ENCODE measurements at regions not wholly inside any gene's neighbourhood (a gene's known extent, or its start where the extent isn't known, plus 50 kb on each side); places are given as distances from the start of the nearest gene placed in this dataset.

DNA sequence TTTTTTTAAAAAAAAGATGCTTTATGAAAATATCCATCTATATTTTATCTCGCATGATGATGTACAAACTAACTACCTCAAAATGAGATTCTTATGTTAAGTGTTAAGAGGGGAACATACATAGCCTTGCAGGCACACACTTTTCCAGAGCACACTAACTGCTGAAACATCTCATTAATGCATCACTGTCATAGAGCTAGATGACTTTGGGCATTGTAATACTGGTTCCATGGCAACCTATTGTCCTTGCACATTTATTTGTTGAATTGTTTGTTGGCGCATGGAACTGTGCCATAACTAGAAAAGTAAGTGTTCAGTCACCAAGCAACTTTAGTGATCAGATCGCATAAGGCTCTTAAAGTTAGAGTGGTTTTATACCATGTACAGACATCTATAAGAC, 348.3 kb downstream of the GALC start:
- in situ Hi-C loops (cut with MboI; ENCODE audit: low sequenced_read_pairs): no loop called here
- no peak for ATAC-seq (ENCODE audit: low read depth)

More for the DNA sequence above, 348.3 kb downstream of the GALC start:
- Histone ChIP-seq H3K18ac (ENCODE audit: low read depth, low read length) (no peak overlapping the region), H2BK5ac (ENCODE audit: low read depth, low read length, poor library complexity, severe bottlenecking) (no peak overlapping the region), H3K9ac (ENCODE audit: low read depth, low read length) (no peak overlapping the region), H2AFZ (replicated peaks; ENCODE audit: low read length, poor library complexity) (no peak overlapping the region), H3K56ac (ENCODE audit: extremely low read depth, insufficient read depth, low read length) (no peak overlapping the region), H4K20me1 (ENCODE audit: insufficient read depth, low read length) (no peaks in the 10 kb centered on the region), H3K27me3 (ENCODE audit: control insufficient read depth, insufficient read depth, low read length) (no peaks in the 10 kb centered on the region), H3K27ac (ENCODE audit: insufficient read depth, low read length) (no peak overlapping the region), H3K4ac (ENCODE audit: low read depth, low read length) (no peak overlapping the region), H3K79me1 (ENCODE audit: low read depth in 1 of 2, low read length in 2 of 2) (no peaks in the 10 kb centered on the region), H3K4me2 (ENCODE audit: low read depth, low read length) (no peak overlapping the region), H2AK5ac (ENCODE audit: low read depth, low read length) (no peak overlapping the region), H4K91ac (ENCODE audit: insufficient read depth, low read depth, low read length) (no peak overlapping the region), H3K4me3 (ENCODE audit: insufficient read depth, low read depth, low read length) (no peak overlapping the region), H2BK15ac (ENCODE audit: low read depth, low read length) (no peak overlapping the region), H3K14ac (replicated peaks; ENCODE audit: low read depth, low read length) (no peak overlapping the region), H2BK20ac (ENCODE audit: low read depth, low read length) (no peak overlapping the region), H4K5ac (ENCODE audit: low read depth, low read length) (no peak overlapping the region), H4K8ac (ENCODE audit: low read depth in 2 of 2, low read length in 2 of 2) (no peak overlapping the region), H2AK9ac (replicated peaks; ENCODE audit: low read depth, low read length, poor library complexity) (no peak overlapping the region), H3K23ac (ENCODE audit: low read depth, low read length) (no peak overlapping the region), H3K36me3 (ENCODE audit: control insufficient read depth, insufficient read depth, low read length) (no peaks in the 10 kb centered on the region), H3K9me1 (ENCODE audit: insufficient read depth, low read length) (no peaks in the 10 kb centered on the region), H2BK120ac (ENCODE audit: low read depth, low read length) (no peak overlapping the region), H3K9me3 (ENCODE audit: control insufficient read depth, insufficient read depth, low read length) (peaks cover 5% of the 10 kb centered on the region; the same call in 1 of the 2 replicates), H3K4me1 (ENCODE audit: control insufficient read depth, insufficient read depth, low read length) (no peaks in the 10 kb centered on the region)
- POLR2A ChIA-PET (ENCODE audit: unreplicated experiment): no interaction called here
- CTCF ChIA-PET: no interaction called here
- no CpG with 5 or more reads among the region's 3 CpGs for WGBS, 2 experiments (ENCODE audit: extremely low coverage in 2 of 2, insufficient read length in 1 of 2)
- dilution Hi-C loops (cut with HindIII; ENCODE audit: low sequenced_read_pairs, unreplicated experiment) (no loop called here), intact Hi-C loops (cut with micrococcal nuclease) (no loop called here)
- no peak for TF ChIP-seq MAZ (IDR thresholded peaks at IDR 0.05; ENCODE audit: borderline replicate concordance, low read depth, low read length)
- TF ChIP-seq POLR2A (IDR thresholded peaks at IDR 0.05; ENCODE audit: low read depth, low read length): no peak
- TF ChIP-seq SMC3 (IDR thresholded peaks at IDR 0.05; ENCODE audit: low read depth, low read length): no peak
- TF ChIP-seq, protein P1, sequence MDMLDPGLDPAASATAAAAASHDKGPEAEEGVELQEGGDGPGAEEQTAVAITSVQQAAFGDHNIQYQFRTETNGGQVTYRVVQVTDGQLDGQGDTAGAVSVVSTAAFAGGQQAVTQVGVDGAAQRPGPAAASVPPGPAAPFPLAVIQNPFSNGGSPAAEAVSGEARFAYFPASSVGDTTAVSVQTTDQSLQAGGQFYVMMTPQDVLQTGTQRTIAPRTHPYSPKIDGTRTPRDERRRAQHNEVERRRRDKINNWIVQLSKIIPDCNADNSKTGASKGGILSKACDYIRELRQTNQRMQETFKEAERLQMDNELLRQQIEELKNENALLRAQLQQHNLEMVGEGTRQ (IDR thresholded peaks at IDR 0.05; ENCODE audit: low read depth, low read length): no peak
- TF ChIP-seq BHLHE40 (IDR thresholded peaks at IDR 0.05; ENCODE audit: low read depth, low read length): no peak
- TF ChIP-seq NFE2L2 (IDR thresholded peaks at IDR 0.05; ENCODE audit: low read depth, low read length): no peak
- no peak for TF ChIP-seq RFX5 (IDR thresholded peaks at IDR 0.05; ENCODE audit: low read depth, low read length)
- no peak for TF ChIP-seq MAFK (IDR thresholded peaks at IDR 0.05; ENCODE audit: low read depth, low read length)
- TF ChIP-seq, protein P2, sequence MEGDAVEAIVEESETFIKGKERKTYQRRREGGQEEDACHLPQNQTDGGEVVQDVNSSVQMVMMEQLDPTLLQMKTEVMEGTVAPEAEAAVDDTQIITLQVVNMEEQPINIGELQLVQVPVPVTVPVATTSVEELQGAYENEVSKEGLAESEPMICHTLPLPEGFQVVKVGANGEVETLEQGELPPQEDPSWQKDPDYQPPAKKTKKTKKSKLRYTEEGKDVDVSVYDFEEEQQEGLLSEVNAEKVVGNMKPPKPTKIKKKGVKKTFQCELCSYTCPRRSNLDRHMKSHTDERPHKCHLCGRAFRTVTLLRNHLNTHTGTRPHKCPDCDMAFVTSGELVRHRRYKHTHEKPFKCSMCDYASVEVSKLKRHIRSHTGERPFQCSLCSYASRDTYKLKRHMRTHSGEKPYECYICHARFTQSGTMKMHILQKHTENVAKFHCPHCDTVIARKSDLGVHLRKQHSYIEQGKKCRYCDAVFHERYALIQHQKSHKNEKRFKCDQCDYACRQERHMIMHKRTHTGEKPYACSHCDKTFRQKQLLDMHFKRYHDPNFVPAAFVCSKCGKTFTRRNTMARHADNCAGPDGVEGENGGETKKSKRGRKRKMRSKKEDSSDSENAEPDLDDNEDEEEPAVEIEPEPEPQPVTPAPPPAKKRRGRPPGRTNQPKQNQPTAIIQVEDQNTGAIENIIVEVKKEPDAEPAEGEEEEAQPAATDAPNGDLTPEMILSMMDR (conservative IDR thresholded peaks at IDR 0.05; ENCODE audit: low read depth, low read length): no peak
- no peak for TF ChIP-seq CEBPB (IDR thresholded peaks at IDR 0.05; ENCODE audit: low read depth, low read length)
- no TSS peak for BruUV-seq (replicated peaks)
- DNase-seq: no peak

All from IMR-90 (cell line).